CD4-positive, alpha-beta memory T cell (primary cell): ENCODE measurements at regions not wholly inside any gene's neighbourhood (a gene's known extent, or its start where the extent isn't known, plus 50 kb on each side); places are given as distances from the start of the nearest gene placed in this dataset.

Experiments
- CTCF ChIA-PET: fragments of 350-600 bp; sonication (Branson Sonifier 250); formaldehyde crosslinking; loops from one replicate; lab custom pipeline; 2021; ENCODE audit warnings: inconsistent platforms; ENCODE audit not compliant: partially characterized antibody; lab: Charles Lee
- POLR2A ChIA-PET: fragments of 350-600 bp; sonication (Branson Sonifier 250); formaldehyde crosslinking; loops from one replicate; lab custom pipeline; 2021; ENCODE audit not compliant: partially characterized antibody; lab: Charles Lee
- DNase-seq, 5 donors: peaks; one replicate each; pipeline versions ENCODE4 v3.0.0 to v3.0.0-alpha.2; 2020 to 2022; ENCODE audit warnings: mixed read lengths in 1 of 5
- H3K27ac ChIP-seq: one replicate; pipeline ENCODE4 v1.7.0; 2013; ENCODE audit warnings: low read depth, low read length
- H3K27me3 ChIP-seq: 2 replicates; pipeline ENCODE4 v1.7.0; 2013; ENCODE audit warnings: mild to moderate bottlenecking, low read length, moderate library complexity; ENCODE audit not compliant: insufficient read depth
- H3K36me3 ChIP-seq: 2 replicates; pipeline ENCODE4 v1.7.0; 2013; ENCODE audit warnings: mild to moderate bottlenecking, low read length, moderate library complexity; ENCODE audit not compliant: insufficient read depth
- H3K4me1 ChIP-seq: 2 replicates; pipeline ENCODE4 v1.7.0; 2013; ENCODE audit warnings: mild to moderate bottlenecking, low read length, moderate library complexity; ENCODE audit not compliant: insufficient read depth
- H3K4me3 ChIP-seq, 2 donors: one replicate each; pipeline ENCODE4 v1.7.0; 2013; ENCODE audit warnings: low read length in 2 of 2, mild to moderate bottlenecking in 1 of 2
- H3K9me3 ChIP-seq, 2 donors: one replicate each; pipeline ENCODE4 v1.7.0; 2013; ENCODE audit warnings: low read length in 2 of 2, control low read depth in 1 of 2; ENCODE audit not compliant: control insufficient read depth in 1 of 2
- H3K27ac Mint-ChIP-seq, 7 donors: one replicate each; pipeline ENCODE4 v1.8.0; 2020 to 2021; ENCODE audit warnings: mixed read lengths in 7 of 7, mild to moderate bottlenecking in 6 of 7, inconsistent platforms in 3 of 7, moderate library complexity in 3 of 7
- H3K27me3 Mint-ChIP-seq, 2 donors: one replicate each; pipeline ENCODE4 v1.8.0; 2020 to 2021; ENCODE audit warnings: mixed read lengths in 2 of 2
- H3K36me3 Mint-ChIP-seq, 2 donors: one replicate each; pipeline ENCODE4 v1.8.0; 2020 to 2021; ENCODE audit warnings: mixed read lengths in 2 of 2, inconsistent platforms in 1 of 2, mild to moderate bottlenecking in 1 of 2
- H3K4me1 Mint-ChIP-seq, 4 donors: one replicate each; pipeline ENCODE4 v1.8.0; 2020 to 2021; ENCODE audit warnings: mixed read lengths in 4 of 4, mild to moderate bottlenecking in 1 of 4
- H3K4me3 Mint-ChIP-seq, 8 donors: one replicate each; pipeline ENCODE4 v1.8.0; 2020 to 2021; ENCODE audit warnings: mixed read lengths in 8 of 8, mild to moderate bottlenecking in 7 of 8, moderate library complexity in 6 of 8, inconsistent platforms in 3 of 8
- H3K9me3 Mint-ChIP-seq, 8 donors: one replicate each; pipeline ENCODE4 v1.8.0; 2020 to 2021; ENCODE audit warnings: mixed read lengths in 8 of 8, mild to moderate bottlenecking in 5 of 8, inconsistent platforms in 3 of 8, moderate library complexity in 1 of 8
- intact Hi-C: fragments of 100-400 bp; cut with micrococcal nuclease; formaldehyde crosslinking; loops from one replicate; pipeline ENCODE4 v1.15.1; 2023

DNA sequence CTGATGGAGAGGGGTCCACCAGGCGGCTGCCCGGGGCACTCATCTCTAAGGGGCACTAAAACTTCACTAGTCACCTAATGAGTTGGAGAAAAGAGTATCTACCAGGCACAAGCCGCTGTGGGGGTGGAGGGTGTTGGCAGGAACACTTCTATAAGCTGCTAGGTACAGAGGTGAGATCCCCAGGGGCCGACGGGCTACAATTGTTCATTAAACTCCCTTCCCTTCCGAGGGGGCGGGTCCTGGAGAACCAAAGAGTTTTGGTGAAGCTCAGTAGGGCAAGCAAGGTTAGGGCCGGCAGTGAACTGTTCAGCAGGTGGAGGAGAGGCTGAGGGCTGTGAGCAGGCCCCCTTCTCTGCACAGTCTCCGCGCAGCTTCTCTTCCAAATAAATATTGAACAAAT is 78.7 kb upstream of the ARAP3 start:
- Histone ChIP-seq H3K36me3 (no peaks in the 10 kb centered on the region), H3K9me3 (no peaks in the 10 kb centered on the region), H3K27ac (no peak overlapping the region), H3K4me1 (no peaks in the 10 kb centered on the region), H3K4me3 (no peak overlapping the region), H3K27me3 (peaks cover 8% of the 10 kb centered on the region)
- Mint-ChIP-seq H3K27me3 (peaks cover 35 to 55% of the 10 kb centered on the region in 2 donors), H3K27ac (no peak overlapping the region), H3K4me1 (peaks cover 5 to 15% (median 6%) of the 10 kb centered on the region in 4 donors), H3K4me3 (no peak overlapping the region), H3K36me3 (no peaks in the 10 kb centered on the region), H3K9me3 (peaks cover 0 to 3% (median 0%) of the 10 kb centered on the region in 8 donors)
- DNase-seq: no peak
- ChIA-PET POLR2A (no interaction called here), CTCF (interaction anchor here (0.6 to 1.5 kb wide), 3 partner anchors 10 to 569 kb away, joined by 3 to 4 read pairs (median 4); no protein-coding TSS in a partner anchor)
- intact Hi-C loops: no loop called here

- intact Hi-C loops: no loop called here
- Histone ChIP-seq H3K4me3 (no peak overlapping the region), H3K27ac (no peak overlapping the region), H3K4me1 (no peaks in the 10 kb centered on the region), H3K9me3 (no peaks in the 10 kb centered on the region), H3K36me3 (no peaks in the 10 kb centered on the region), H3K27me3 (peaks cover 8% of the 10 kb centered on the region)
- DNase-seq: no peak
- Mint-ChIP-seq H3K27ac (no peak overlapping the region), H3K36me3 (no peaks in the 10 kb centered on the region), H3K4me1 (peaks cover 5 to 15% (median 6%) of the 10 kb centered on the region in 4 donors), H3K9me3 (peaks cover 0 to 6% (median 0%) of the 10 kb centered on the region in 8 donors), H3K4me3 (no peak overlapping the region), H3K27me3 (peaks cover 38 to 58% of the 10 kb centered on the region in 2 donors)
- ChIA-PET CTCF (interaction anchor here (0.6 to 1.5 kb wide), 3 partner anchors 9 to 570 kb away, joined by 3 to 4 read pairs (median 4); no protein-coding TSS in a partner anchor), POLR2A (no interaction called here)
Measured at GRCh38 chr5:141760193-141760592, 78.2 kb upstream of the ARAP3 start.

- POLR2A ChIA-PET: no interaction called here
- peaks cover 0 to 6% (median 2%) of the 10 kb centered on the region in 8 donors for H3K9me3 Mint-ChIP-seq
- Histone ChIP-seq H3K36me3 (no peaks in the 10 kb centered on the region), H3K27ac (no peak overlapping the region), H3K4me3 (no peak overlapping the region), H3K4me1 (no peaks in the 10 kb centered on the region), H3K27me3 (peaks cover 15% of the 10 kb centered on the region), H3K9me3 (no peaks in the 10 kb centered on the region)
- H3K27me3 Mint-ChIP-seq: peaks cover 47 to 71% of the 10 kb centered on the region in 2 donors
- no peaks in the 10 kb centered on the region for H3K36me3 Mint-ChIP-seq
- intact Hi-C loops: no loop called here
- H3K4me3 Mint-ChIP-seq: no peak overlapping the region
- H3K27ac Mint-ChIP-seq: no peak overlapping the region
- no peak for DNase-seq
- CTCF ChIA-PET: no interaction called here
- peaks cover 5 to 15% (median 6%) of the 10 kb centered on the region in 4 donors for H3K4me1 Mint-ChIP-seq
Measured at GRCh38 chr5:141758310-141758998, 76.4 kb upstream of the ARAP3 start.

DNA sequence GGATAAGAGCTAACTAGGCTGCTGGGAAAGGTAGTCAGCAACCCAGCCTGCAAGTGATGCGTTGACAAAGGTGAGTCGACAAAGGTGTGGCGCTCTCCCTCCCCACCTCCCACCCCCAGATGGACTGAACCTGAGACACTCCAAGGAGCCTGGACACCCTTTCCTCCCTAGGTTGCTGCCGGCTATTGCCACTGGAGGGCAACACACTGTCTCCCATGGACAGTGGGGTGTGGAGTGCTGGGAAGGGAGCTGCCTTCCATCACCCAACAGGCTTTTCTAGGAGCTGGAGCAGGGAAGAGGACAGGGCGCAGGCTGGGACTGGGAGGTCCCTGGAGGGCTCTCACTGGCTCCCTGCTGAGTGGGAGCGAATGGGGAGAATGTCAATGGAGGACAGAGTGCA is 75.4 kb upstream of the ARAP3 start:
- Mint-ChIP-seq H3K27me3 (peaks cover 48 to 72% of the 10 kb centered on the region in 2 donors), H3K4me3 (peak overlapping the region in 1 of 8 donors; percentile 39), H3K36me3 (no peaks in the 10 kb centered on the region), H3K9me3 (peaks cover 0 to 6% (median 3%) of the 10 kb centered on the region in 8 donors), H3K27ac (no peak overlapping the region), H3K4me1 (peaks cover 5 to 15% (median 6%) of the 10 kb centered on the region in 4 donors)
- CTCF ChIA-PET: no interaction called here
- no peak overlapping the region for H3K27ac ChIP-seq
- H3K9me3 ChIP-seq: no peaks in the 10 kb centered on the region
- H3K27me3 ChIP-seq: peaks cover 15% of the 10 kb centered on the region
- no peak for DNase-seq
- H3K36me3 ChIP-seq: no peaks in the 10 kb centered on the region
- no peak overlapping the region for H3K4me3 ChIP-seq
- POLR2A ChIA-PET: no interaction called here
- no peaks in the 10 kb centered on the region for H3K4me1 ChIP-seq
- intact Hi-C loops: no loop called here

DNA sequence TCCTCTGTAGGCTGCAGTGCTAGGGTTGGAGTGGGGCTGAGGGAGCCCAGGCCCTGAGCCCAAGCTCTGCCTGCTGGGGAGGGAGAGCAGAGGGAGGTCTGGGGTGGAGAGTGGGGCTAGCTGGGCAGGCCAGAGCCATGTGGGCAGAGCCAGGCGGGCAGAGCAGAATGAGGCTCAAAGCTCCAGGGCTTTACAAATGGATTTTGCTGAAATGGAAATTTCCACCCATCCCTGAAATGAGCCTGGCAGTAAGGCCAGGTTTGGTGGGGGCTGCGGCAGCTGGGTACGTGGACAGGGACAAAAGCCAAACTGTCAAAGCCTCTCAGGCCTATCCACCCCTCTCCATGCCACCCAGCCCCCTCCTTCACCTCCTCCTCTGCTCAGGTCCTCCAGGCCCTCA is 74.2 kb upstream of the ARAP3 start:
- Histone ChIP-seq H3K9me3 (no peaks in the 10 kb centered on the region), H3K36me3 (no peaks in the 10 kb centered on the region), H3K27ac (no peak overlapping the region), H3K27me3 (peaks cover 7% of the 10 kb centered on the region), H3K4me3 (no peak overlapping the region), H3K4me1 (no peaks in the 10 kb centered on the region)
- Mint-ChIP-seq H3K4me1 (peaks cover 5 to 15% (median 6%) of the 10 kb centered on the region in 4 donors), H3K36me3 (no peaks in the 10 kb centered on the region), H3K27me3 (peaks cover 52 to 72% of the 10 kb centered on the region in 2 donors), H3K4me3 (no peak overlapping the region), H3K27ac (no peak overlapping the region), H3K9me3 (peaks cover 0 to 6% (median 3%) of the 10 kb centered on the region in 8 donors)
- no peak for DNase-seq
- intact Hi-C loops: no loop called here
- ChIA-PET POLR2A (no interaction called here), CTCF (no interaction called here)

DNA sequence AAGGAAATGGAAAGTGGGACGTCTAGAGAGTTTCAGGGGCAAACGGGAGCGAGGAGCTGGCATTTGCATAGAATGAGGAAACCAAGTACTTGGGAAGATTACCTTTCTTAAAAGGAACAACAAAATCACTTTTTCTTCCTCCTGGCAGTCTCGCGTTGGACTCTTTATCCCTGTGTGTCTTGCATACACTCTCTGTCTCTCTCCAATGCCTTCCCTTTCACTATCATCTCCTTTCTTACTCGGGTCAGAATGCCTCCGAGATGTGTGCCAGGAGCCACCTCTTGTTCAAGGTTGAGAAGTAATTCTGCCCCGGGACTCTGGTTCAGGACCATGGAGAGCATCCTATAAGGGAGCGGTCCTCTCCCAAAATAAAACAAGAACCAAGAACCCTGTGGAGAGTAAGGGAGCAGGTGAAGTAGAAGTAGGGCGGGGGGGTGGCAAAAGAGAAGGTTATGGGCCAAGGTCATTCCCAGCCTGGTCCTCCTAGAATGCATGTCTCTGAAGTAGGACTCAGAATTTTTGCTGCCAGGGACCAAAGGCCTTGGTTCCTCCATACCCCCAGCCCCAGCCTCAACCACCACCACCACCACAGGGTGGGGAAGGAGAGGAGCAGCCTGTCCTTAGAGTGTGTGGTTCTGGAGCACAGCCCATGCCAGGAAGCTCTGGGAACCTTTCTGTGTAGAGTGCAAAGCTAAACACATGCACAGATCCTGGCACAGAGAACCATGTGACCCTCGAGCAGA is 72.1 kb upstream of the ARAP3 start:
- H3K36me3 Mint-ChIP-seq: peaks cover 0 to 3% of the 10 kb centered on the region in 2 donors
- DNase-seq: peak in 4 of 5 donors; percentile 15 to 23 (median 17)
- Histone ChIP-seq H3K27ac (no peak overlapping the region), H3K4me3 (no peak overlapping the region), H3K9me3 (no peaks in the 10 kb centered on the region), H3K4me1 (no peaks in the 10 kb centered on the region), H3K27me3 (peaks cover 13% of the 10 kb centered on the region), H3K36me3 (no peaks in the 10 kb centered on the region)
- no peak overlapping the region for H3K27ac Mint-ChIP-seq
- peaks cover 0 to 6% (median 4%) of the 10 kb centered on the region in 8 donors for H3K9me3 Mint-ChIP-seq
- H3K4me1 Mint-ChIP-seq: peaks cover 5 to 15% (median 6%) of the 10 kb centered on the region in 4 donors
- POLR2A ChIA-PET: no interaction called here
- H3K27me3 Mint-ChIP-seq: peaks cover 55 to 59% of the 10 kb centered on the region in 2 donors
- H3K4me3 Mint-ChIP-seq: no peak overlapping the region
- intact Hi-C loops: no loop called here
- CTCF ChIA-PET: no interaction called here
